ENCODE measurements at regions not wholly inside any gene's neighbourhood (a gene's known extent, or its start where the extent isn't known, plus 50 kb on each side); places are given as distances from the start of the nearest gene placed in this dataset.

DNA sequence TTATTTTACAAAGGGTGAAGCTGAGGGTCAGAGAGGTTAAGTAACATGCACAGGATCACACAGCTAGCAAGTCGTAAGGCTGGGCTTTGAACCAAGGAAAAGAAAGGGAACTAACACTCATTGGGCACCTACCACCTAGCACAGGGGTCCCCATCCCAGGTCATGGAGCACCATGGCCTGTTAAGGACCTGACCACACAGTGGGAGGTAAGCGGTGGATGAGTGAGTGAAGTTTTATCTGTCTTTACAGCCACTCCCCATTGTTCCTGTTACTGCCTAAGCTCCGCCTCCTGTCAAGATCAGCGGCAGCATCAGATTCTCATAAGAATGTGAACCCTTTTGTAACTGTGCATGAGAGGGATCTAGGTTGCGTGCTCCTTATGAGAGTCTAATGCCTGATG lies 222.8 kb downstream of the RAB11FIP2 start (continued):
- TF ChIP-seq, protein P1, sequence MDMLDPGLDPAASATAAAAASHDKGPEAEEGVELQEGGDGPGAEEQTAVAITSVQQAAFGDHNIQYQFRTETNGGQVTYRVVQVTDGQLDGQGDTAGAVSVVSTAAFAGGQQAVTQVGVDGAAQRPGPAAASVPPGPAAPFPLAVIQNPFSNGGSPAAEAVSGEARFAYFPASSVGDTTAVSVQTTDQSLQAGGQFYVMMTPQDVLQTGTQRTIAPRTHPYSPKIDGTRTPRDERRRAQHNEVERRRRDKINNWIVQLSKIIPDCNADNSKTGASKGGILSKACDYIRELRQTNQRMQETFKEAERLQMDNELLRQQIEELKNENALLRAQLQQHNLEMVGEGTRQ (IDR thresholded peaks at IDR 0.05; ENCODE audit: low read length): no peak
- TF ChIP-seq POLR2AphosphoS5 (IDR thresholded peaks at IDR 0.05; ENCODE audit: low read depth, low read length) (no peak), TBP (IDR thresholded peaks at IDR 0.05; ENCODE audit: low read depth, low read length) (no peak), YY1 (IDR thresholded peaks at IDR 0.05; ENCODE audit: low read depth, low read length) (no peak)

All from H1 (cell line).